Astrocyte of the cerebellum (primary cell): ENCODE measurements at regions not wholly inside any gene's neighbourhood (a gene's known extent, or its start where the extent isn't known, plus 50 kb on each side); places are given as distances from the start of the nearest gene placed in this dataset.

ENCODE experiments used
- DNase-seq: peaks from one replicate; pipeline ENCODE4 v3.0.0-alpha.2; 2011; ENCODE audit warnings: low read depth
- H3K4me3 ChIP-seq: 2 replicates; pipeline ENCODE4 v1.5.1; 2011; ENCODE audit warnings: mild to moderate bottlenecking, low read depth, low read length, moderate library complexity
- CTCF ChIP-seq: IDR thresholded peaks from 2 replicates; pipeline ENCODE4 v1.5.1; 2012; ENCODE audit warnings: low read length, low read depth, moderate library complexity, mild to moderate bottlenecking; ENCODE audit errors: missing control alignments
- in situ Hi-C: cut with HindIII; loops from 2 replicates; pipeline ENCODE4 v1.10.0; 2017; ENCODE audit warnings: low sequenced_read_pairs

GRCh38 chrX:122439831-122440230 is 744.2 kb upstream of the GRIA3 start:
- H3K4me3 ChIP-seq: no peak overlapping the region
- no peak for TF ChIP-seq CTCF
- in situ Hi-C loops: no loop called here
- DNase-seq: no peak

- in situ Hi-C loops: no loop called here
- DNase-seq: no peak
- TF ChIP-seq CTCF: no peak
- no peak overlapping the region for H3K4me3 ChIP-seq
Measured at GRCh38 chrX:122440832-122441231, 743.2 kb upstream of the GRIA3 start.

DNA sequence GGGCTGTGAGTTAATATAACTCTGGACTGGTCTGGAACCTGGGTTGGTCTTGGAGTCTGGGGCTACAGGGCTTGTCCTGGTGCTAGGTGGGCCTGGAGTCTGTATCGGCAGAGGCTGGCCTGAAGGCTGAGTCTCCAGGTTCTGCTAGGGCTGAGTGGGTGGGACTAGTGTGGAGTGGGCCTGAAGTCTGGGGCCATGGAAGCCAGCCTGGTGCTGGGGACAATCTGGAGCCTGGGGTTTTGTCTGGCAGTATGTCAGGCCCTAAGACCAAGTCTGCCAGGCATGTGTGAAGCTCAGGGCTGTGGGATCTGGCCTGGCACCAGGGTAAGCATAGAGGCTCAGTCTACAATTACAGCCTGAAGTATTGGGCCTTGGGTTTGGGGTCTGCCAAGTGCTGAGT is 742.6 kb upstream of the GRIA3 start:
- in situ Hi-C loops: no loop called here
- no peak for DNase-seq
- no peak overlapping the region for H3K4me3 ChIP-seq
- TF ChIP-seq CTCF: no peak

DNA sequence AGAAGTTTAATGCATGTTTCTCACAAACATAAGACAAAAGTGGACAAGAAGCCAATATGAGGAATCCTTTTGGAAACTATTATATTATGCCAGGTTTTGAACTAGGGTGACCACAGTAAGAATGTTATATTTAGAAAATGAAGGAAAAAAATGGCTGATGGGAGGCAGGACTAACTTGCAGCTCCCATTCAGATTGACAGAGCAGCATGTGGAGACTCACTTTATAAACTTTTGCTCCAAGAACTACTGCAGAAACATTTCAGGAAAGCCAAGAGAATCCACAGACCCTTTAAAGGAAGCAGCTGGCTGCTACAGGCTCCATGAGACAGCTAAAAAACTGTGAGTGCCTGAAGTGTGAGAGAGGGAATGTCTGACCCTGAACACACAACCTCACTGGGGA is 738.6 kb upstream of the GRIA3 start:
- in situ Hi-C loops: no loop called here
- TF ChIP-seq CTCF: no peak
- no peak for DNase-seq
- H3K4me3 ChIP-seq: no peak overlapping the region

GRCh38 chrX:122464341-122464740 is 719.7 kb upstream of the GRIA3 start:
- TF ChIP-seq CTCF: no peak
- no peak for DNase-seq
- in situ Hi-C loops: no loop called here
- no peak overlapping the region for H3K4me3 ChIP-seq

DNA sequence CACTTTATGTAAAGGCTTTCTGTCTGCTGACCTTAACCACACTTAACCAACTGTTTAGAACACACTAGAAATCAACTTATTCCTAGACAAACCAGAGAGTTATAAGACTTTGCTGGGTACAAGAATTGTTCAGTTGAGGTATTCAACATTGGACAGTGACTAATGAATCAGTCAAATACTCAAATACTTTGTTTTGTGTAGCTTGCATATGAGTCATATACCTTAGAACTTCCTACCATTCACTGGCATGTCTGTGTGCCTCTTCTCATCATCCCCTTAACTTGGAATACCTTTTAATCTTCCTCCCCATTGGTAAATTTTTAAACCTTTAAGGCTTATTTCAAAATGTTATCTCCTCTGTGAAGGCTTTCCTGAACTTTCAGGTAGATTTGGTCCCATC is 708.8 kb upstream of the GRIA3 start:
- no peak for TF ChIP-seq CTCF
- H3K4me3 ChIP-seq: no peak overlapping the region
- DNase-seq: no peak
- in situ Hi-C loops: no loop called here

DNA sequence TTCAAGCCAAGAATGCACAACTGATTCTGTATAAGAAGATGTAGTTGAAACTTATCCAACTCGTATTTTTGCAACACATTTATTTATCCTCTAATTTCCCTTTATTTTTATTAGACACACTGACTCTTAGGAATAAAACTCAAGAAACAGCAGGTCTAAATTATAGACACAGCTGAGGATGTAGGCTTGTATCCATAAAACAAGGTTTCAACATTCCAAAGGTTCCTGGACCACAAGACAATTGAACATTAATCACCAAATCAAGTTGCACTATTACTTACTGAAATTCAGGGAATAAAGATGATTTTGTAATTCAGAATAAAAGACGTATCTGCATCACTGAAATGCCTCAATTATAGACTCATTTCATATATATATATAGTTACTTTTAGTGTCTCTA is 683.5 kb upstream of the GRIA3 start:
- in situ Hi-C loops: no loop called here
- DNase-seq: no peak
- no peak for TF ChIP-seq CTCF
- no peak overlapping the region for H3K4me3 ChIP-seq
